ES-I3 (cell line): ENCODE measurements at regions not wholly inside any gene's neighbourhood (a gene's known extent, or its start where the extent isn't known, plus 50 kb on each side); places are given as distances from the start of the nearest gene placed in this dataset.

ENCODE experiments used
- H3K36me3 ChIP-seq: 2 replicates; pipeline ENCODE4 v1.6.1; 2013; ENCODE audit warnings: mild to moderate bottlenecking, low read length, control low read depth, moderate library complexity; ENCODE audit not compliant: insufficient read depth
- H3K4me1 ChIP-seq: 2 replicates; pipeline ENCODE4 v1.6.1; 2013; ENCODE audit warnings: mild to moderate bottlenecking, control low read depth, low read length; ENCODE audit not compliant: insufficient read depth
- H3K9ac ChIP-seq: 2 replicates; pipeline ENCODE4 v1.6.1; 2013; ENCODE audit warnings: low read depth, mild to moderate bottlenecking, low read length, moderate library complexity
- H3K9me3 ChIP-seq: 2 replicates; pipeline ENCODE4 v1.6.1; 2013; ENCODE audit warnings: mild to moderate bottlenecking, low read length, moderate library complexity; ENCODE audit not compliant: control insufficient read depth, insufficient read depth

GRCh38 chr20:62527781-62528180 lies 52.0 kb upstream of the GATA5 start:
- no peaks in the 10 kb centered on the region for H3K9me3 ChIP-seq
- H3K36me3 ChIP-seq: no peaks in the 10 kb centered on the region
- H3K4me1 ChIP-seq: peaks cover 16% of the 10 kb centered on the region; the same call in 1 of the 2 replicates
- no peak overlapping the region for H3K9ac ChIP-seq

GRCh38 chr20:62528983-62529891 lies 53.4 kb upstream of the GATA5 start:
- peaks cover 7% of the 10 kb centered on the region; the same call in 1 of the 2 replicates for H3K4me1 ChIP-seq

DNA sequence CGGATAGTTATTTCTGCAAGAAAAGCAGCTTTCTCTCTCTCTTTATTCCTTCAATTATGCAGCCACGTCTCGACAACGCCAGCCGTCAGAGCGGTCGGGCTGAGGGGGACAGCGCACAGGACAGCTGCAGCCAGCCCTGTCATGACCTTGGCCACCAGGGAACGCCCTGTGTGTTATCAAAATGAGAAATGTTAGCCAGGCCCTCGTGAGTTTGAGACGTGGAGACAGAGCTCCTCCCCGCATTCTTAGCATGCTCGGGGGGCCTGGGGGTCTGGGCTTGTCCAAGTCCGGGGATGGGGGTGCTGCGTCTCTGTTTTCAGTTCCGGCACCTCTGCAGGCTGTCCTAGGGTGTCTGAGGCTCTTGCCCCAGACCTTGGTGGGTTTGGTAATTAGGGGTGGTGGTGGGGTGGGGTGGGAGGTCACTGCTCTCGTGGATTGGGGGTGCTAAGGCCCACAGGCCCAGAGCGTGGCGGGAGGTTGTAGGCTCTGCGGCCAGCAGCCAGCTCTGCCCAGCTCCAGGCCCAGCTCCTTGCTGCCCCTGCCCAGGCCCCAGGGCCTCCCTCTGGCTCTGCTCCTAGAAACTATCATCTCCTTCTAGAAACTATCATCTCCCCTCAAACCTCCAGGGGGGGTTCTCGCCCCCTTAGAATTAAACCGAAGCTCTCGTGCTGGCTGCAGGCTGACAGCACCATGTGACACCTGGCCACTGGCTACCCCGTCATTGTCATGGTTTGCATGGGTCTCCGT lies 54.3 kb upstream of the GATA5 start:
- H3K9me3 ChIP-seq: no peaks in the 10 kb centered on the region
- no peaks in the 10 kb centered on the region for H3K36me3 ChIP-seq
- no peaks in the 10 kb centered on the region for H3K4me1 ChIP-seq
- H3K9ac ChIP-seq: no peak overlapping the region

More at GRCh38 chr20:62528983-62529891, 53.4 kb upstream of the GATA5 start:
- Histone ChIP-seq H3K9me3 (no peaks in the 10 kb centered on the region), H3K9ac (no peak overlapping the region), H3K36me3 (no peaks in the 10 kb centered on the region)

DNA sequence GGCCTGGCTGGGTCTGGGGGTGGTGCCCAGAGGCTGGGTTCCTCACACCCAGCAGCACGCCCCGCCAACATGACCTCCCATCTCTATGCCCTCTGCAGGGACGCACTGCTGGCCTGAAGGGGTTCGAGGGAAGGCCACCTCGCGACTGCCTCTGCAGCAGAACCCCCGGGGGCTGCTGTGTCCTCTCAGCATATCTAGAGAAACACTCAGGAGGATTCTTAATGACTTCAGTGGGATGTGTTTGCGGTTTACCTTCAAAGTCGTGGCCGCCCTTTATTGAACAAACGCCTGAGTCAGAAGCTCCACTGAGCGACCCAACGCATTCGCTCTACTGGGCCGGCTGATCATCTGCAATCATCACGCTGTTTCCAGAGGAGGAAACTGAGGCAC lies 54.8 kb upstream of the GATA5 start:
- Histone ChIP-seq H3K4me1 (no peaks in the 10 kb centered on the region), H3K36me3 (no peaks in the 10 kb centered on the region), H3K9me3 (no peaks in the 10 kb centered on the region), H3K9ac (no peak overlapping the region)

GRCh38 chr20:62531046-62531838 lies 55.4 kb upstream of the GATA5 start:
- Histone ChIP-seq H3K9ac (no peak overlapping the region), H3K9me3 (no peaks in the 10 kb centered on the region), H3K36me3 (no peaks in the 10 kb centered on the region), H3K4me1 (no peaks in the 10 kb centered on the region)

DNA sequence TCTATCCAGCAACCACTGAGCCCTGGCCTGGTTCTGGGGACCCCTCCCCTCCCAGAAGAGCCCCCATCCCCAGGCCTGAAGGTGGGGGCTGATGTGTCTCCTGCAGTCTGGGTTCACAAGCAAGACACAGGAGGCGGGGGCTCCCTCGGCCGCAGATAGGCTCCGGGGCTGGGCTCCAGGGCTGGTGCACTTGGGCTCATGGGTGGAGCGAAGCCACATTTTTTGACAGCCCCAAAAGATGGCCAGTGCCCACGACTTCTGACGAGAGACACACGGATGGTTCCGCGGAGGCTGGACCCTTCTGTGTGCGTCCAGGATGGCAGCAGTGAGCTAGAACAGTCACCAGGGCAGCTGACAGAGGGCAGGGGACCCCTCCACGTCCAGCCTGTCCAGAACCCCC lies 57.1 kb upstream of the GATA5 start:
- Histone ChIP-seq H3K4me1 (no peaks in the 10 kb centered on the region), H3K9me3 (no peaks in the 10 kb centered on the region), H3K9ac (no peak overlapping the region), H3K36me3 (no peaks in the 10 kb centered on the region)

GRCh38 chr20:62533591-62534495 lies 58.0 kb upstream of the GATA5 start:
- Histone ChIP-seq H3K36me3 (no peaks in the 10 kb centered on the region), H3K9ac (no peak overlapping the region), H3K4me1 (no peaks in the 10 kb centered on the region), H3K9me3 (no peaks in the 10 kb centered on the region)

GRCh38 chr20:62534526-62535221 lies 58.9 kb upstream of the GATA5 start:
- Histone ChIP-seq H3K9ac (no peak overlapping the region), H3K4me1 (no peaks in the 10 kb centered on the region), H3K36me3 (no peaks in the 10 kb centered on the region), H3K9me3 (no peaks in the 10 kb centered on the region)

DNA sequence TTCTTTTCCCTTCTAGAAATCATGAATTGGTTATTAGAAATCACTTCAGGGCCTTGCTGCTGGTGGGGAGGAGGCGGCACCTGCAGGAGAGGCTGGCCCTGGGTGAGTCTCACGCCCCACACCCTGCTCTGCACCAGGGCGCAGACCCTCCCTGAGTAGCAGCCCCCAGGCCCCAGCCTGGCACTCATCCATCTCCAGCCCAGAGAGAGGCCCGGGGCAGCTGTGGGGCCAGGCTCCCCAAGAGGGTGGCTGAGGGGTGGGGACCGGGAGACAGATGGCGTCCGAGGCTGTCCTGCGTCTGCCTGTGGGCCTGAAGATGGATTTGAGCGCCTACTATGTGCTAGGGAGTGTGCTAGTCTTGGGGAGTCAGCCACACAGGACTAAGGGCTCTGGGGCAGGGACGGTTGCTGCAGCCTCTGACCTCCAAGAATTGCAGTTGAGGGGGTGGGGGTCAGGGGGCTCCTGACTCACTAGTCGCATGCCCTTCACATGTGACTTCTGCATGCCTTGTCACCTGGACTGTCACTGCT lies 59.6 kb upstream of the GATA5 start:
- H3K4me1 ChIP-seq: no peaks in the 10 kb centered on the region
- H3K9ac ChIP-seq: no peak overlapping the region
- H3K9me3 ChIP-seq: no peaks in the 10 kb centered on the region
- no peaks in the 10 kb centered on the region for H3K36me3 ChIP-seq

- no peaks in the 10 kb centered on the region for H3K4me1 ChIP-seq
- no peaks in the 10 kb centered on the region for H3K36me3 ChIP-seq
- H3K9me3 ChIP-seq: no peaks in the 10 kb centered on the region
- H3K9ac ChIP-seq: no peak overlapping the region
Measured at GRCh38 chr20:62535964-62536363, 60.2 kb upstream of the GATA5 start.

- no peaks in the 10 kb centered on the region for H3K9me3 ChIP-seq
- no peak overlapping the region for H3K9ac ChIP-seq
- no peaks in the 10 kb centered on the region for H3K36me3 ChIP-seq
- H3K4me1 ChIP-seq: no peaks in the 10 kb centered on the region
Measured at GRCh38 chr20:62536871-62537401, 61.1 kb upstream of the GATA5 start.

DNA sequence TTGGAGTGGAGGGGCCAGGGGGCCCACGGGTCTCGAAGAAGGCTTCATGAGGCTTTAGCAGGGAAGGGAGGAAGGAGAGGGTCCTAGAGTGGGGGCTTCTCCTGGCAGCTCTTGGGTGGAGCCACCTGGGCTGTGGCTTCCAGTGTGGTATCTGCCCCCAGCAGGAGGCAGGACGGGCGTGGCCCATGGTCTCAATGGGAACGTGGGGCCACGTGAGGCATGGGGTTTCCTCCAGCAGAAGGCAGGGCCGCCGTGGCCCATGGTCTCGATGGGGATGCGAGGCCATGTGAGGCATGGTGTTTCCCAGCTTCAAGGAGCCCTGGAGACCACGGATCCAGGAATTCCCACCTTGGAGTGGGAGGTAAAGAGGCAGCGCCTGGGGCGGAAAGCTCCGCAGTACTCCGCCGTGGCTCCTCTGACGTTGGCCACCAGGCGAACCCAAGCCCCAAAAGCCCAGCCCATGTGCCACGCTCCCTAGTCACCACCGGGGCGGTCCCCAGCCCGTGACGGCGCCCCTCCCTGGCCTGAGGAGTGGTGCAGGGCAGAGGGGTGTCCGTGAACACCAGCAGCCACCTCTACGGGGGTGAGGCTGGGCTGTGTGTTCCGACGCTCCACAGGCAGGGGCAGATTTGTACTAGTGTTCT lies 62.0 kb upstream of the GATA5 start:
- Histone ChIP-seq H3K36me3 (no peaks in the 10 kb centered on the region), H3K9ac (no peak overlapping the region), H3K9me3 (no peaks in the 10 kb centered on the region), H3K4me1 (no peaks in the 10 kb centered on the region)
